ENCODE measurements at regions not wholly inside any gene's neighbourhood (a gene's known extent, or its start where the extent isn't known, plus 50 kb on each side); places are given as distances from the start of the nearest gene placed in this dataset.
"Not testable (repeated sequence)": the region's sequence is repeated elsewhere in the genome, so short reads cannot be mapped to it uniquely, and the experiment has no call there.

DNA sequence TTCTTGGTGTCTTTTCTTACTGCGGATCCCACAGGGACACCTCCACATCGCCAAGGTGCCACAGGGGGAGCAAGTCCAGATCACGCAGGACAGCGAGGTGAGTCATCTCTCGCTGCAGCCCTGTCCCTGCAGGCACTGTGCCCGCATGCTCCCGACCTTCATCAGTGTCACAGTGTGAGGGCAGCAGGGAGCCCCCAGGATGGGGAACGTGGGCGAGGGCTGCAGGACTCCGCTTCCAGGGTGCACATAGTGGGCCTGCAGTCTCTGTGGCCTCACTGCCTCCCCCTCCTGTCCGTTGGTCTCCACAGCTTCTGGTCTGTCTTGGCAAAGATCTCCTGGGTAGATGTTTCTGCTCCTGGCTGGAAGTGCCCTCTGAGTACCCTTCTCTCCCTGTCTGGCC, 78.0 kb downstream of the NPIPB11 start:
- not testable (repeated sequence) for DNase-seq (ENCODE audit: low read depth)

DNA sequence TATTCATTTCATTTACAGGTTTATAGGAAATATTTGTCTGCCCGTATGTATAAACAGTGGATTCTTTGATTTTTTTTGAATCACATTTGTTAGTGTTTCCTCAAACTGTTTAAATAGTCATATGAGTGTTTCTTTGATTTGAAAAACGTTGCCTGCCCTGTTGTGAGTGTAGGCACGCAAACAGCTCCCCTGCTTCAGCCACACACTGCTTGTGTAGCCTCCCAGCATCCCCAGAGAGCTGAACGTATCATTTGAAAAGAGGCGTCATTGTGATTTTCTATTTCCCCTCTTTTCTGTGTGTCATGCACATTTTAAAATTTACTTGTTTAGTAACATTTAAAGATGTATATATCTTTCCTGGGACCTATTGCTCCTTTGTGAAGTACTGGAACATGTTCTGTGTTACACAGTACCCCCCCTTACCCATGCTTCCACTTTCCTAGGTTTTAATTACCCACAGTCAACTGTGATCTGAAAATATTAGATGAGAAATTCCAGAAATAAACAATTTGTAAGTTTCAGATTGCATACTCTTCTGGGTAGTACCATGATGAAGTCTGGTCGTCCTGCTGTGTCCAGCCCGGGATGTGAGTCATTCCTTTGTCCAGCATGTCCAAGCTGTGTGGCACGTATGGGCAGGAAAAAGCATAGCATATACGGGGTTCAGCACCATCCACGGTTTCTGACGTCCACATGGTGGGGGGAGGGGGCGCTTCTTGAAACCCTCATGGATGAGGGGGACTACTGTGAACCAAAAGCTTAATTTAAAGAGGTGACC, 78.7 kb downstream of the NPIPB11 start:
- DNase-seq (ENCODE audit: low read depth), result not testable (repeated sequence)

DNA sequence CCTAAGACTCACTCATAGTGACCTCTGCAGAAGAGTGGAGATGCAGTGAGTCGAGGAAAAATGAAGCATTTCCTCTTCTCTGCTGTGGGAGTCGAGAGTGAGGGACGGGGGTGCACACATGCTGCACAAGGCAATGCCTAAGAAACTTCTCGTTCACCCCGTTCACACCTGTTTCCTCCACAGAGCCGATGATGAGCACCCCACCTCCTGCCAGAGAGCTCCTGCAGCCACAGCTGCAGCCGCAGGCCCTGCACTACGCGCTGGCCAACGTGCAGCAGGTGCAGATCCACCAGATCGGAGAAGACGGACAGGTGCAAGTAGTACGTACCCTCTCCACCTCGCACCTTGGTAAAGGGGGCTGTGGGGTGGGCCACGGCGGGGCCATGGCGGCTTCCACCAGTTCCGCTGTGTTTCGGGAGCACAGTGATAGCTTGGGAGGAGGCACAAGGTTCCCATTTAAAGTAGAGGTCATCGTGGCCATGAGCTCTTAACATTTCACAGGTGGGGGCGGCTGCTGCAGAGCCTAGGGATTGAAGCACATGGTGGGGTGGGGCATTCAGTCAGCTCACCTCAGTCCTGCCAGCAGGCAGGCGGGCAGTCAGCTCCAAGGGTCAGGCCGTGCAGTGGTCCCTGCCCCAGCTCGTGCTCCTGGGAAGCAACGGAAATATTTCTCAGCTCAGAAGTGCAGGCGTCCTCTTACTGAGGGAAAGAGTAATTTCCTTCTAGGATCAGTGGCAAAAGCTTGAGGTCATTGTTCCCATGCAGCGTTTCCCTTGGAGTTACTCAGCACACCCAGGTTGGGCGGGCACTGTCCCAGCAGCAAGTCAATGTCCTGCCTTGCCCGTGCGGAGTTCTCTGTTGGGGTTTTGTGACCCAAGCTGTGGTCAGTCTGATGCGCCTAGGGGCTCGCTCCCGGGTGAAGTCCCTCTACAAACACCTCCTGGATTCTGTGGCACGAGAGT, 80.1 kb downstream of the NPIPB11 start:
- not testable (repeated sequence) for DNase-seq (ENCODE audit: low read depth)

GRCh38 chr16:29323725-29324124, 82.8 kb downstream of the NPIPB11 start:
- DNase-seq (ENCODE audit: low read depth), result not testable (repeated sequence)

GRCh38 chr16:29321585-29321984, 84.9 kb downstream of the NPIPB11 start:
- no peak for DNase-seq (ENCODE audit: low read depth)

DNA sequence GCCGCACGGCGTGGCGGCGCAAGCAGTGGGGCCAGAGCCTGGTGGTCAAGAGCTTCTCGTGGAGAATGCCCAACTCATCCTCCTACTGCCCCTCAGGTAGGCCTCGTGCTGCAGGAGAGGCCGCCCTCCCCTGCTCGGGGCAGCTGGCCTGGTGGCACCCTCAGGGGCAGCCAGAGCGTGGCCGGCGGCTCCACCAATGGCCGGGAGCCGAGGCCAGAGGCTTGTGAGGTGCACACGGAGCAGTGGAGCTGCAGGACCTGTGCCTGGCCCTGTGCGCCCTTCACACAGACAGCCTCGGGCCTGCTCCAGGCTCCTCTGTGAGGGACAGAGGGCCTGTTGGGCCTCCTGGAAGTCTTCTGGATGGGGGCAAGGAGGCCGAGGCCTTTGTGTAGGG, 85.5 kb downstream of the NPIPB11 start:
- no peak for DNase-seq (ENCODE audit: low read depth)

DNA sequence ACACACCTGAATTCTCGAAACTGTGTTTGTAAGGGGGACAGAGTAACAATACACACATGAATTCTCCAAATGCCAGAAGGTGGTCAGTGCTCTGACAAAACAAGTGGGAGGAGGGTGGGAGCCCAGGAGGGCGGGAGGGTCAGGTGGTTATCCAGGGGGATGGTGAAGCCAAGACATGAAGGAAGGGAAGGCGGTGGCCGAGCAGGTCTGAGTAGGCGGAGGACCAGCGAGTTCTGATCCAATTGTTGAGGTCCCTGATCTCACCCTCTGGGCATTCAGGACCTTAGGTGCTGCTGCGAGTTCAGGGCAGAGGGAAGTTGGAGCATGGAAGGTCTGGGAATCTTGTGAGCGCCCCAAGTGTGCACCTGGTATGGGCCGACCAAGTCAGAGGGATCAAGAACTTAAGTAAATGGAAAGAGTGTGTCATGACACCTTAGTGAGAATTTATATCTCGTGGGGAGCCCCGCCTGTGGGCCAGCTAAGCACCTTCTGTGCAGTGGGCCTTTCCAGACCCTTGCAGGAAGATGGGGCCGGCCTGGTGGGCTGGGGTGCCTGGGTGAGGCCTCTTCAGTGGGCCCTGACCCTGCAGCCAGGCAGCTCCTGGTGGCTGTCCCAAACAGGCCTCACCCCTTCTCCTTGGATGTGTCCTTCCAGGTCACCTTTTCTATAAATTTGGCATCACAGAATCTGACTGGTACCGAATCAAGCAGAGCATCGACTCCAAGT, 86.1 kb downstream of the NPIPB11 start:
- no peak for DNase-seq (ENCODE audit: low read depth)

DNA sequence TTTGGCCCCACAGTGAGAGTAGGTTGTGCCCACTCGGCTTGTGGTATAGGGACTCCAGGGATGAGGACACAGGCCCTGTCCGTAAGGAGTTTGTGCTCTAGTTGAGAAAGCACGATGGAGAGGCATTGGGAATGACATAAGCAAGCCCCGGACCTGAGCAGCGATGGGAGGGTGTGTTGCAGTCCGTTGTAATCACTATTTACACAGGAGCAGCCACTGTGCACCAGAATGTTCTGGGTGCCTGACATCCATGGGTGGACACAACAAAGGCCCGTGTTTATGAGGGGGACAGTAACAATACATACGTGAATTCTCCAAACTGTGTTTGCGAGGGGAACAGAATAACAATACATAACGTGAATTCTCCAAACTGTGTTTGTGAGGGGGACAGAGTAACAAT, 86.8 kb downstream of the NPIPB11 start:
- DNase-seq (ENCODE audit: low read depth), result no peak

GRCh38 chr16:29318561-29318968, 87.9 kb downstream of the NPIPB11 start:
- DNase-seq (ENCODE audit: low read depth), result not testable (repeated sequence)

GRCh38 chr16:29318037-29318436, 88.5 kb downstream of the NPIPB11 start:
- DNase-seq (ENCODE audit: low read depth), result no peak

GRCh38 chr16:29317269-29317668, 89.2 kb downstream of the NPIPB11 start:
- no peak for DNase-seq (ENCODE audit: low read depth)

DNA sequence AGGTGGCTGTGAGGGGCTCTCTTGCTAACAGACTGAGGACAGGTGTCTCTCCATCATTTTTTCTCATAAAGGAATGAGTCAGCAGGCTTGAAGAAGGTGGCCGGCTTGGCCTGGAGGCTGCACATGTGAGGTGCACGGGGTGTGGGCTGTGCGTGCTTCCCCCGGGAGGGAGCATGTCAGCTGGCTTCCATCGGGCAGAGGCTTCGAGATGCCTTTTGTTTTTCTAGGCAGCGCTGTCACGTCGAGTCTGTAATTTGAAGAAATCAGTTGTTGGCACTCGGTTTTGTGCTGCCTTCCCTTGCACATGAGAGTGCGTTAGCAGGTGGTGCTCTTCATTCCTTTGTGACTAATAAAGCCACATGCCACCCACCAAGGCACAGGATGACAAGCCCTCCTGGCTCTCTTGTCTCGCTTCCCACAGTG, 89.7 kb downstream of the NPIPB11 start:
- DNase-seq (ENCODE audit: low read depth), result no peak

DNA sequence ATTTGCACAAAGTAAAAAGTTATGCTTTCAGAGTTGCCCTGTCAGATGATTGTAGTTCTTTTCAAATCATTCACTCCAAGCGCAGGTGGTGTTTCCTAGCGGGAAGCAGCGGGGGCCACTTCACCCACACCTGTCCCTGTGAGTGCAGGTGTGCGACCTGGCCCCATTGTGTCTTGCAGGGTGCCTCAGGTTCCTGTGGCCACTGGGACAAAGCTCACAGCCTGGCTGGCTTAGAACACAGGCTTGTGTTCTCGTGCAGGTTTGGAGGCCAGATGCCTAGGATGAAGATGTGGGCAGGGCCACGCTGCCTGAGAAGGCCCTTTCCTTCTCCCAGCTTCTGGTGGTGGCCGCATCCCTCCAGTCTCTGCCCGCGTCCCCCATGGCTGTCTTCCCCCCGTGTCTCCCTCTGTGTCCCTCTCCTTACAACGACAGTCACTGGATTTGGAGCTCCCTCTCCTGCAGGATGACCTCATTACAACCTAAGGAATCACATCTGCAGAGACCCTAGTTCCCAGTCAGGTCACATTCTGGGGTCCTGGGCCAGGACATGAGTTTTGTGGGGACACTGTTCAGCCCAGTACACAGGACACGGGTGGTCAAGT, 90.5 kb downstream of the NPIPB11 start:
- DNase-seq (ENCODE audit: low read depth), result no peak

DNA sequence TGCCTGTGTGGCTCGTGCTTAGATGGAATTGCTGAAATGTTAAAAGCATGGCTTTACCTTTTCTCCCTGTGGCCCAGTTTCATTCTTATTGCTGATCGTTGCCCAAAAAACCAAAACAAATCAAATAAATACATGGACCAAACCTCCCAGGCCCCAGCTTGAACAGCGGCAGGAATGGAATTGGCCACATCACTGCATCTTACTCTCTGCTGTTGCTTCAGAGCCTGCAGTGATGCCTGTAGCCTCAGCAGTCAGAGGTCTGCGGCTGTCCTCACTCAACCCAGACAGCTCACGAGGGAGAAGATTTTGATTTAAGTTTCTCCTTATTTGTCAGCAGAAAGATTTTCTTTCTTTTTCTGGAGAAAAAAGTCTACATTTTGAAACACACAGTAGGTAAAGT, 91.5 kb downstream of the NPIPB11 start:
- no peak for DNase-seq (ENCODE audit: low read depth)

- DNase-seq (ENCODE audit: low read depth), result no peak
Measured at GRCh38 chr16:29314292-29314934, 92.1 kb downstream of the NPIPB11 start.

GRCh38 chr16:29313559-29314048, 92.9 kb downstream of the NPIPB11 start:
- no peak for DNase-seq (ENCODE audit: low read depth)

DNA sequence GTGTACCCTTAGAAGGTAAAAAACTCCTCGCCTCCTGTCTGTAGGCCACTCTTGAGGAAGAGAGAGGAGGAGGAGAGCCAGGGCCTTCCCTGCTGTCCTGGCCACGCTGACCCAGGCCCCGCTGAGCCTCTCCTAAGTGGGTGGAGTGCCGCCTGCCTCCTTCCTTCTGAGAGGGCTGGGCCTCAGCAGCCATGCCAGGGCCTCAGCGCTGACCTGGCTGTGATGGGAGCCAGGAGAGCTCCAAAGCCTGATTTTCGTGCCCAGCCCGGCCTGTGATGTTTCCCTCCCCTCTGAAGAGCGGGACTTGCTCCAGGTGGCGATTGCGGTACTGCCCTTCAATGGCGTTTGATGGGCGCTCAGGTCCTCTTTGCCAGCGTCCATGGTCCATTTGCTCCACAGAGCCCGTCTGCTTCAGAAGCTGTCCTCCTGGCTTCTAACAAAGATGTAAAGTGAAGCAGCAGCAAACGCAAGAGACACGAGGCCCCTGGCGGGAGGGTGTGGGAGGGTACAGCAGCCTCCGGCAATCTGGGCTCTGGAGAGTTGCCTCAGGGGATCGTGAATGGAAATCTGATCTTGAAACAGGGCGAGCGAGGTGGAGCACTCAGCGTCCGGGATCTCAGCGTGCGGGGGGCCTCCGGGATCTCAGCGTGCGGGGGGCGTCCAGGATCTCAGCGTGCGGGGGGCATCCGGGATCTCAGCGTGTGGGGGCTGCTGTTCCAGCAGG, 93.5 kb downstream of the NPIPB11 start:
- no peak for DNase-seq (ENCODE audit: low read depth)

DNA sequence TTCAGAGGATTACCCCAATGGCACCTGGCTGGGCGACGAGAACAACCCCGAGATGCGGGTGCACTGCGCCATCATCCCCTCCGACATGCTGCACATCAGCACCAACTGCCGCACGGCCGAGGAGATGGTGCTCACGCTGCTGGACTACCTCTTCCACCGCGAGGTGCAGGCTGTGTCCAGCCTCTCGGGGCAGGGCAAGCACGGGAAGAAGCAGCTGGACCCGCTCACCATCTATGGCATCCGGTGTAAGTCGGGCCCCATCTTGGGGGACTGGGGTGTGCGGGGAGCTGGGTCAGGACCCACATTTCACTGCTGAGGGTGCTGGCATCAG, 94.2 kb downstream of the NPIPB11 start:
- DNase-seq (ENCODE audit: low read depth), result not testable (repeated sequence)

- DNase-seq (ENCODE audit: low read depth), result no peak
Measured at GRCh38 chr16:29311461-29312344, 94.8 kb downstream of the NPIPB11 start.

All from activated T-cell treated with anti-CD3 and anti-CD28 coated beads for 24 hours (primary cell).